HL-60 (cell line): ENCODE measurements at regions not wholly inside any gene's neighbourhood (a gene's known extent, or its start where the extent isn't known, plus 50 kb on each side); places are given as distances from the start of the nearest gene placed in this dataset.

Source experiments
- DNase-seq, 2 experiments: peaks; one replicate each; pipeline ENCODE4 v3.0.0-alpha.2; 2010 to 2020; ENCODE audit warnings: low read depth in 1 of 2, low spot score in 1 of 2
- H3K27ac ChIP-seq: fragments of 250-450 bp; sonication (Bioruptor Pico); replicated peaks from 2 replicates; pipeline ENCODE4 v1.5.1; 2020; ENCODE audit warnings: mild to moderate bottlenecking, moderate library complexity
- H3K27me3 ChIP-seq: fragments of 250-450 bp; sonication (Bioruptor Pico); 2 replicates; pipeline ENCODE4 v1.5.1; 2021; ENCODE audit warnings: mild to moderate bottlenecking, moderate library complexity; ENCODE audit not compliant: insufficient read depth, poor library complexity, severe bottlenecking
- H3K4me3 ChIP-seq: replicated peaks from 2 replicates; pipeline ENCODE4 v1.5.1; 2011; ENCODE audit warnings: mild to moderate bottlenecking, control low read depth, low read length; ENCODE audit not compliant: insufficient read depth
- GABPA ChIP-seq: IDR thresholded peaks from 2 replicates; pipeline ENCODE4 v1.6.1; 2012; ENCODE audit warnings: low read depth
- POLR2AphosphoS5 ChIP-seq: IDR thresholded peaks from 2 replicates; pipeline ENCODE4 v1.6.1; 2012; ENCODE audit warnings: low read depth
- SPI1 ChIP-seq: IDR thresholded peaks from 2 replicates; pipeline ENCODE4 v1.6.1; 2012; ENCODE audit warnings: low read depth, mild to moderate bottlenecking, borderline replicate concordance
- TF ChIP-seq, protein P1 (sequence below): IDR thresholded peaks from 2 replicates; pipeline ENCODE4 v1.6.1; 2012; ENCODE audit warnings: low read depth; ENCODE audit not compliant: insufficient replicate concordance
- TF ChIP-seq, protein P2 (sequence below): IDR thresholded peaks from one replicate; pipeline ENCODE4 v1.5.1; 2011; ENCODE audit warnings: low read length, control low read depth, inconsistent platforms; ENCODE audit not compliant: insufficient read depth

DNA sequence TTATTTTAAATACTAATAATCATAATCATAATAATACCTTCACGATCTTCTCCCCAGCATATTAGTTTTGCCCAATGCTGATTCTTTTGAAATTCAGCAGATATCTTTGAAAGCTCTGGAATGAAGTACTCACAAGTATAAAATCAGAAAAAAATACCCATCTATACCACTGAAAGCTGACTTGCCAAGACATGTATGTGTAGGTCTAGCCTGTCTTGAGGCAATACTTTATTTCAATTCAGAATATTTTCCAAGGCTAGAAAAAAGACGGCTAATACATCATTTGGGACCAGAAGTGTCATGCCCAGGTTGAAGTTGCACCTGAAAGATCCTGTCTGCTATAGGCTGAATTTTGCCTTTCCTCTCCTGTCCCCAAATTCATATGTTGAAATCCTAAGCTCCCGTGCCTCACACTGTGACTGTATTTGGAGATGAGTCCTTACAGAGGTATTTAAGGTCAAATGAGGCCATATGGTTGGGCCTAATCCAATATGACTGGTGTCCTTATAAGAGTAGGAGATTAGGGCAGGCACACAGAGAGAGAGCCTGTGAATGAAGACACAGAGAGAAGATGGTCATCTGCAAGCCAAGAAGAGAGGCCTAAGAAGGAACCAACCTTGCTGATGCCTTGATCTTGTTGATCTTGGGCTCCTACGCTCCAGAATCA is 255.9 kb upstream of the CMC1 start:
- H3K27ac ChIP-seq, result no peak overlapping the region
- H3K4me3 ChIP-seq, result no peak overlapping the region
- TF ChIP-seq, protein P1, sequence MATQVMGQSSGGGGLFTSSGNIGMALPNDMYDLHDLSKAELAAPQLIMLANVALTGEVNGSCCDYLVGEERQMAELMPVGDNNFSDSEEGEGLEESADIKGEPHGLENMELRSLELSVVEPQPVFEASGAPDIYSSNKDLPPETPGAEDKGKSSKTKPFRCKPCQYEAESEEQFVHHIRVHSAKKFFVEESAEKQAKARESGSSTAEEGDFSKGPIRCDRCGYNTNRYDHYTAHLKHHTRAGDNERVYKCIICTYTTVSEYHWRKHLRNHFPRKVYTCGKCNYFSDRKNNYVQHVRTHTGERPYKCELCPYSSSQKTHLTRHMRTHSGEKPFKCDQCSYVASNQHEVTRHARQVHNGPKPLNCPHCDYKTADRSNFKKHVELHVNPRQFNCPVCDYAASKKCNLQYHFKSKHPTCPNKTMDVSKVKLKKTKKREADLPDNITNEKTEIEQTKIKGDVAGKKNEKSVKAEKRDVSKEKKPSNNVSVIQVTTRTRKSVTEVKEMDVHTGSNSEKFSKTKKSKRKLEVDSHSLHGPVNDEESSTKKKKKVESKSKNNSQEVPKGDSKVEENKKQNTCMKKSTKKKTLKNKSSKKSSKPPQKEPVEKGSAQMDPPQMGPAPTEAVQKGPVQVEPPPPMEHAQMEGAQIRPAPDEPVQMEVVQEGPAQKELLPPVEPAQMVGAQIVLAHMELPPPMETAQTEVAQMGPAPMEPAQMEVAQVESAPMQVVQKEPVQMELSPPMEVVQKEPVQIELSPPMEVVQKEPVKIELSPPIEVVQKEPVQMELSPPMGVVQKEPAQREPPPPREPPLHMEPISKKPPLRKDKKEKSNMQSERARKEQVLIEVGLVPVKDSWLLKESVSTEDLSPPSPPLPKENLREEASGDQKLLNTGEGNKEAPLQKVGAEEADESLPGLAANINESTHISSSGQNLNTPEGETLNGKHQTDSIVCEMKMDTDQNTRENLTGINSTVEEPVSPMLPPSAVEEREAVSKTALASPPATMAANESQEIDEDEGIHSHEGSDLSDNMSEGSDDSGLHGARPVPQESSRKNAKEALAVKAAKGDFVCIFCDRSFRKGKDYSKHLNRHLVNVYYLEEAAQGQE, result no peak
- TF ChIP-seq, protein P2, sequence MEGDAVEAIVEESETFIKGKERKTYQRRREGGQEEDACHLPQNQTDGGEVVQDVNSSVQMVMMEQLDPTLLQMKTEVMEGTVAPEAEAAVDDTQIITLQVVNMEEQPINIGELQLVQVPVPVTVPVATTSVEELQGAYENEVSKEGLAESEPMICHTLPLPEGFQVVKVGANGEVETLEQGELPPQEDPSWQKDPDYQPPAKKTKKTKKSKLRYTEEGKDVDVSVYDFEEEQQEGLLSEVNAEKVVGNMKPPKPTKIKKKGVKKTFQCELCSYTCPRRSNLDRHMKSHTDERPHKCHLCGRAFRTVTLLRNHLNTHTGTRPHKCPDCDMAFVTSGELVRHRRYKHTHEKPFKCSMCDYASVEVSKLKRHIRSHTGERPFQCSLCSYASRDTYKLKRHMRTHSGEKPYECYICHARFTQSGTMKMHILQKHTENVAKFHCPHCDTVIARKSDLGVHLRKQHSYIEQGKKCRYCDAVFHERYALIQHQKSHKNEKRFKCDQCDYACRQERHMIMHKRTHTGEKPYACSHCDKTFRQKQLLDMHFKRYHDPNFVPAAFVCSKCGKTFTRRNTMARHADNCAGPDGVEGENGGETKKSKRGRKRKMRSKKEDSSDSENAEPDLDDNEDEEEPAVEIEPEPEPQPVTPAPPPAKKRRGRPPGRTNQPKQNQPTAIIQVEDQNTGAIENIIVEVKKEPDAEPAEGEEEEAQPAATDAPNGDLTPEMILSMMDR, result no peak
- TF ChIP-seq POLR2AphosphoS5 (no peak), SPI1 (no peak), GABPA (no peak)
- H3K27me3 ChIP-seq, result no peaks in the 10 kb centered on the region
- DNase-seq, result no peak

DNA sequence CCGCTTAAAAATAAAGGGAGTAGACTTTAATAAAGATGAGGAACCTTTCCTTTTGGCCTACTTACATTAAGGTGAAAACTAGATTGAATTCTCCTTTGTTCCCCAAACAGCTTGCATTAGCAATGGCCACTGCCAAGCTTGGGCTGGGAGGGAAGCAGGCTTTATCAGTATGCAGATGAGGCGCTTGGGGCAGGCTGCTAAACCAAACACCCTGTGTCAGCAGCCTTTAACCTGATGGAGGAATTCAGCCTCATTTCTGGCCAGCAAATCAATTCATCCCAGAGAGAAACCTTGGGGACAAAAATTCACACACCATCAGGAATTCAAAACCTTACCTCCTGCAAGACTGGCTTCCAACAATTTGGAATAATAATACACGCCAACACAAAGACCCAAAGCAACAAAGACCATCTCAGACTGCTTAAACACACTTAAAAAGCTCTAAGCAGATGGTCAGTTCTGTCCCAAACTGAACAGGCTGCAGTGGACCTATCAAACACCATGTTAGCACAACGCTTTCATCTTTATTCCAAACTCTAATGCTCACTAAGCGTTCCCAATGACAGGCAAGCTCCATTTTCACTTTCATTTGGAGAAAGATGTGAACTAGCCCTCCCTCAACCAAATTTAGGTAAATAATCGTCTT is 255.1 kb upstream of the CMC1 start:
- DNase-seq, result no peak
- TF ChIP-seq SPI1 (no peak), POLR2AphosphoS5 (no peak), GABPA (no peak)
- TF ChIP-seq, protein P1, result no peak
- TF ChIP-seq, protein P2, result no peak
- Histone ChIP-seq H3K27ac (no peak overlapping the region), H3K4me3 (no peak overlapping the region), H3K27me3 (no peaks in the 10 kb centered on the region)

DNA sequence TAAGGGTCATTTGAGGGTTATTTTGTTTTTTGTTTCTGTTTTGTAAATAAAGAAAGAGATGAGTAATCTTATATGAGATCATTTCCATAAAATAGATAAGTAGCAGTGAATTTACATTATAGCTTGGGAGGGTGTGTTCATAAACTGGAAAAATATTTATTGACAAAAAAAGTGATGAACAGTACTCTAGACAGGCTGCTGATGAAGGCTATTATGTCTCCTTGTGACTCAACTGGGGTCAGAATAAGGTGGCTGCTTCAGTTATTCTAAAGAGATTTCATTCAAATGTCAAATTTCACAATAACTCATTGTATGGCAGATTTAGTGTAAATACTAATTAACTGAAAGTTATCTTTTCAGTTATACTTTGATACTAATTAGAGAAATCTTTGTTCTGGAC is 251.1 kb upstream of the CMC1 start:
- TF ChIP-seq, protein P2, result no peak
- TF ChIP-seq GABPA, result no peak
- no peak for TF ChIP-seq POLR2AphosphoS5
- TF ChIP-seq SPI1, result no peak
- TF ChIP-seq, protein P1, result no peak
- Histone ChIP-seq H3K27me3 (no peaks in the 10 kb centered on the region), H3K27ac (no peak overlapping the region), H3K4me3 (no peak overlapping the region)
- no peak for DNase-seq
